ENCODE measurements at regions not wholly inside any gene's neighbourhood (a gene's known extent, or its start where the extent isn't known, plus 50 kb on each side); places are given as distances from the start of the nearest gene placed in this dataset.

DNA sequence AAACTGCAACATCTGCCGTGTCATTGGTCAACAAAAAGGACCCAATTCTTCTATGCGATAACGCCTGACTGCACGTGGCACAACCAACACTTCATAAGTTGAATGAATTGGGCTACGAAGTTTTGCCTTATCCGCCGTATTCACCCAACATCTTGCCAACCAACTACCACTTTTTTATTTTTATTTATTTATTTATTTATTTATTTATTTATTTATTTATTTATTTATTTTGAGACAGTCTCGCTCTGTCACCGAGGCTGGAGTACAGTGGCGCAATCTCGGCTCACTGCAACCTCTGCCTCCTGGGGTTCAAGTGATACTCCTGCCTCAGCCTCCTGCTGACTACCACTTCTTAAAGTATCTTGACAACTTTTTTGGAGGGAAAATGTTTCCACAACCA, 127.4 kb downstream of the RASSF9 start:
- TF ChIP-seq, protein P1, sequence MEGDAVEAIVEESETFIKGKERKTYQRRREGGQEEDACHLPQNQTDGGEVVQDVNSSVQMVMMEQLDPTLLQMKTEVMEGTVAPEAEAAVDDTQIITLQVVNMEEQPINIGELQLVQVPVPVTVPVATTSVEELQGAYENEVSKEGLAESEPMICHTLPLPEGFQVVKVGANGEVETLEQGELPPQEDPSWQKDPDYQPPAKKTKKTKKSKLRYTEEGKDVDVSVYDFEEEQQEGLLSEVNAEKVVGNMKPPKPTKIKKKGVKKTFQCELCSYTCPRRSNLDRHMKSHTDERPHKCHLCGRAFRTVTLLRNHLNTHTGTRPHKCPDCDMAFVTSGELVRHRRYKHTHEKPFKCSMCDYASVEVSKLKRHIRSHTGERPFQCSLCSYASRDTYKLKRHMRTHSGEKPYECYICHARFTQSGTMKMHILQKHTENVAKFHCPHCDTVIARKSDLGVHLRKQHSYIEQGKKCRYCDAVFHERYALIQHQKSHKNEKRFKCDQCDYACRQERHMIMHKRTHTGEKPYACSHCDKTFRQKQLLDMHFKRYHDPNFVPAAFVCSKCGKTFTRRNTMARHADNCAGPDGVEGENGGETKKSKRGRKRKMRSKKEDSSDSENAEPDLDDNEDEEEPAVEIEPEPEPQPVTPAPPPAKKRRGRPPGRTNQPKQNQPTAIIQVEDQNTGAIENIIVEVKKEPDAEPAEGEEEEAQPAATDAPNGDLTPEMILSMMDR (IDR thresholded peaks at IDR 0.05): no peak
- TF ChIP-seq POLR2A (IDR thresholded peaks at IDR 0.05): no peak
